GM19238 (cell line): ENCODE measurements at regions not wholly inside any gene's neighbourhood (a gene's known extent, or its start where the extent isn't known, plus 50 kb on each side); places are given as distances from the start of the nearest gene placed in this dataset.
A peak's percentile ranks its signal among the peaks of the same experiment; 100 is the strongest.
"Not testable (repeated sequence)": the region's sequence is repeated elsewhere in the genome, so short reads cannot be mapped to it uniquely, and the experiment has no call there.

ENCODE experiments used
- DNase-seq: peaks from one replicate; pipeline ENCODE4 v3.0.0; 2011; ENCODE audit warnings: low spot score; ENCODE audit not compliant: insufficient read length

GRCh38 chrX:25810202-25810601 is 327.9 kb upstream of the MAGEB18 start:
- DNase-seq: no peak

DNA sequence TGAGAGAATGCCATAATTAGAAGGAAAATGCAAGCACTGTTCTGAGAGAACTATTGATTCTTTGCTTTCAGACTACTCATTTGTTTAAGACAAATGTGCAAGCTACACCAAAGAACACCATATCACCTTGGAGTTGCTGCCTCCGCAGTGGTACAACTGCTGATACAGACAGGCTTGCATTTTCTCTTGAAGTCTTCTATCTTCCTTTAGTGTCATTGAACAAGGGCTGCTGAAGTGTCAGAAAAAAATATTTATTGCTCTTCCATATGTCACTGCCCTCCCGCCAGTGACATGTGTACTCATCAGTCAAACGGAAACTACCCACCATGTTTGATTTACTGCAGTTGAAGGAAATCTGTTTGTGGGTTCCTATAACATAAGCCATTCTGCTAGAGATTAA is 318.3 kb upstream of the MAGEB18 start:
- DNase-seq: no peak

- DNase-seq: no peak
Observed at GRCh38 chrX:25851141-25851540, 287.0 kb upstream of the MAGEB18 start.

- DNase-seq: no peak
Observed at GRCh38 chrX:25853002-25853479, 285.1 kb upstream of the MAGEB18 start.

DNA sequence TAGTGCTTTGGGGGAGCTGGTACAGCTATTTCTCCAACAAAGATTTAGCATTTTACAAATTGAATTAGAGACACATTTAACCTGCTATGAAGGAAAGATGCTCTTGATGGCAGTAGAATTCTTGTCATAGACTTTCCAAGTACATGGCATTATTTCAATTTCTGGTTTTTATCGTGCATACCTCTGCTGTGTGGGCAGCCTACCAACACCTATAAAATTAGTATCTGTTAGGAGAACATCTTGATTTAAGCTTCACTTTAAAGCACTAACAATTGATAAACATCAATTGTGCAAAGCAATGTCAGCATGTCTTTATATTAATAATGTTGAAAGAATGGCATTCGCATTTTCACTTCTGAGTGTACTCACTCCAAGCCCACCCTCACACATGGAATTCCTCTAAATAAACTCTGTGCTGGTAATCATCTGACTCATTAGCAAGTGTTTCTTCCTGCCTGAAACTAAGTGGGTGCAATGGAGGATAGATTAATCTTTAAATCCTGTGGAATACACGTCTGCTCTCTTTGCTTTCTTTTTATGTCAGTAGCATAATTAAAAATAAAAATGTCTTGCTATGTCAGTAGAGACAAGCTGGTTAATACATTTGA is 279.8 kb upstream of the MAGEB18 start:
- no peak for DNase-seq

DNA sequence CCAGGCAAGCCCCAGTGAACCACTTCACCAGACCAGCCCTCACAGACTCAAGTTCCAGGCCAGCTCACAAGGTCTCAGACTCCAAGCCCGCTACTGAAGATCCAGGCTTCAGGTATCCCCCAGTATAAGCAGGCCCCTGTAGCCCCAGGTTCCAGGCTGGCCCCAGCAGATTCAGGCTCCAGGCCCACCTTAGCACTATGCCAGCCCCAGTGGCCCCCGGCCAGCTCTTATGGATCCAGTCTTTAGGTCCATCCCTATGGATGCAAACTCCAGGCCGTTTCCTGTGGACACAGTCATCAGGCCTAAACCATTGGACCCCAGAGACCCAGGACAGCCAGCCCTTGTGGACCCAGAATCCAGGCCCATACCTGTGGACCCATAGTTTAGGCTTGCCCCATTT is 277.8 kb upstream of the MAGEB18 start:
- DNase-seq: no peak

GRCh38 chrX:25869761-25870160 is 268.4 kb upstream of the MAGEB18 start:
- DNase-seq: no peak

- DNase-seq: no peak
Observed at GRCh38 chrX:25872786-25873185, 265.4 kb upstream of the MAGEB18 start.

GRCh38 chrX:25873196-25873595 is 264.9 kb upstream of the MAGEB18 start:
- no peak for DNase-seq

DNA sequence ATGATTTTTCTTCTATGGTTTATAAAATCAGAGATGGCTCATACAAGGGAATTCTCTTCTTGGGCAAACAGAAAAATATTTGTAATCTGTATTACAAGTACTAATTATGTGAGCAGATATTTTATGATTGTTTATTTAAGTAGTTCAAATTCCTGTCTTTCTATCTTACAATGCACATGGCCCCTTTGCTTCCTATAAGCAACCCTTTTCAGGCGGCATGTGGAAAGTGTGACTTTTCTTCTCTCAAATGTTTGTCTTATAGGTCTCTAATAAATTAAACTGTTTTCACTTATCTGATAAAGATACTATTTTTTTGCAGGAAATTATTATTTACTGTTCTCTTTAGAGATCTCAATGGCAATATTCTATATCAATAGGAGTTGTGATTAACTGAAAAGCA is 259.3 kb upstream of the MAGEB18 start:
- DNase-seq: no peak

- not testable (repeated sequence) for DNase-seq
Observed at GRCh38 chrX:25882503-25882902, 255.6 kb upstream of the MAGEB18 start.

DNA sequence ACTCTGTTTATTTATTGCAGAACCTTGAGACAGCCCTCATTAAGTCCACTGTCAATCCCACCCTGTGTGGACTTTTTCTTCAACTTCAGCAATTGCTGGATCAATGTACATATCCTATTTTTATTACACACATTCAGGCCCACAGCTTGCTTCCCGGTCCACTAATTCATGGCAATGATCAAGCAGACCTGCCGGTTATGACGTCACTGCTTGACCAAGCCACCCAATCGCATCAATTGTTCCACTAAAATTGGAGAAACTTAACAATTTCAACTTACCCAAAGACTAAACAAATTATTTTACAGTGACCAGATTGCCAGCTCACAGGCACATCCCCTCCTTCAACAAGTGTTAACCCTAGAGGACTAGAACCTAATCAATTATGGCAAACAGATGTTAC is 240.4 kb upstream of the MAGEB18 start:
- no peak for DNase-seq

DNA sequence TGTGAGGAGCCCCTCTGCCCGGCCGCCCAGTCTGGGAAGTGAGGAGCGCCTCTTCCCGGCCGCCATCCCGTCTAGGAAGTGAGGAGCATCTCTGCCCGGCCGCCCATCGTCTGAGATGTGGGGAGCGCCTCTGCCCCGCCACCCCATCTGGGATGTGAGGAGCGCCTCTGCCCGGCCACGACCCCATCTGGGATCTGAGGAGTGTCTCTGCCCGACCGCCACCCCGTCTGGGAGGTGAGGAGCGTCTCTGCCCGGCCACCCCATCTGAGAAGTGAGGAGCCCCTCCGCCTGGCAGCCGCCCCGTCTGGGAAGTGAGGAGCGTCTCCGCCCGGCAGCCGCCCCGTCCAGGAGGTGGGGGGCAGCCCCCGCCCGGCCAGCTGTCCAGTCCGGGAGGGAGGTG is 232.4 kb upstream of the MAGEB18 start:
- not testable (repeated sequence) for DNase-seq

- no peak for DNase-seq
Observed at GRCh38 chrX:25925946-25926345, 212.2 kb upstream of the MAGEB18 start.

DNA sequence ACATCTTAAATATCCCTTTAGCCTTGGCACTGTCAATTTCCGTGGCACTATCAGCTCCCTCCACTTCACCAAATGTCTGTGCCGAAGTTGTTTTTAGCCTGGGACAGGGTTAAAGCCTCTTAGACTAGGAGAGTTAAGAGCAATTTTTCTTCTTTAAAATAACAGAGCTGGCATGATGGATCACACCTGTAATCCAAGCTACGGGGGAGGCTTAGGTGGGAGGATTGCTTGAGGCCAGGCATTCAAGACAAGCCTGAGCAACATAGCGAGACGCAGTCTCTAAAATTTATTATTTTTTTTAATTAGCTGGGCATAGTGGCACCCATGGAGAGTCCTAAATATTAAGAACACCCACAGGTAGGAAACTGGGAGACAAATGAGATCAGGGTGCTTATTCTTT is 209.8 kb upstream of the MAGEB18 start:
- DNase-seq: no peak

- DNase-seq: no peak
Observed at GRCh38 chrX:25941087-25941486, 197.1 kb upstream of the MAGEB18 start.

GRCh38 chrX:25941559-25942250 is 196.4 kb upstream of the MAGEB18 start:
- DNase-seq: no peak

DNA sequence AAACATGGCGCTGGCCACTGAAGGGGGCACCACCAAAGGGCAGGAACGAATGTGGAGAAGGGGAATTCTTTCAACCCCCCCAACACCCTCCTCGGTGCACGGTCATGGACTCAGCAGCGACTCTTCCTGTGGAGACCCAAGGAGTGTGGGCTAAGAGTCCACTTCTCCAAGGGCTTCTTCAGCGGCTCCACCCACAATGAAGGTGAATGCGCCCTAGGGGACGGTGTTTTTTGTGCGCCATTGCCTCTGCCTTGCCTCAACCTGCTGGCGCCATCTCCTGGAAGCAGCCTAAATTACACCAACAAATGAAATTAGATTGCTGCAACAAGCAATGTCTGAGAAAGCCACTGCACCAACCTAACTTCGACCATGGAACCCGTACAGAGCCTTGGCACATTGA is 169.2 kb upstream of the MAGEB18 start:
- DNase-seq: peak; percentile 2

- DNase-seq: no peak
Observed at GRCh38 chrX:25976683-25977310, 161.3 kb upstream of the MAGEB18 start.

- no peak for DNase-seq
Observed at GRCh38 chrX:25998687-25999086, 139.5 kb upstream of the MAGEB18 start.

DNA sequence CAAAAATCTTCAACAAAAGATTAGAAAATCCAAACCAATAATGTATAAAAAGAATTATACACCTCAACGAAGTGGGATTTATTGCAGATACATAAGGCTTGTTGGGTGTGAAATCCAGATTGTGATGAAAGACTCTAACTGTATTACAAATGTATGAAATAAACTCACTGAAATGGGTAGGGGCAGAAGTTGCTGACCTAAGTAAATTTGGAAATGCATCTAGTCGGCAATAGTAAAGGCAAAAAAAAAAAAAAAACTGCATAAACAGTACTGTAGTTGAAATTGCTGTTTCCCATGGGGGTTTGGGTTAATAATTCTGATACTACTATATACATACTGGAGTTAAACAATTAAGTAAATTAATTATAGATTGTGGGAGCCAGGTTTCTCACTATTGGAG is 130.7 kb upstream of the MAGEB18 start:
- DNase-seq: no peak

DNA sequence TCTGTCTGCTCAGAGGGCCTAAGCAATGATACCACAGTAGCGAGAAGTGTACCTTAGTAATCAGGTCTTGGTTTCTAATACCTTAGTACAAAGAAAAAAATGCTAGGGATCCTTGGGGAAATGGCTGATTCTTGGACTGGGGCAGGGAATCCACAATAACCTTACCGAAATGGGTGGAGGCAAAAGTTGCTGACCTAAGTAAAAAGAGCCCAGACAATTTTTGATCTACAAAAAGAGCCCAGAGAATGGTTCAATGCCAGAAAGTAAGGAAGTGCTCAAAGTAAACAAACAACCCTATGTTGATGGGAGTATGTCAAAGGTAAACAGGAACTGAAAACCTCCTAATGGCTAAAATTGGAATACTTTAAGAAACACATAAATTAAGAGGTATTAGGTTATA is 130.1 kb upstream of the MAGEB18 start:
- DNase-seq: no peak

- no peak for DNase-seq
Observed at GRCh38 chrX:26008691-26009090, 129.5 kb upstream of the MAGEB18 start.
